ENCODE measurements at regions not wholly inside any gene's neighbourhood (a gene's known extent, or its start where the extent isn't known, plus 50 kb on each side); places are given as distances from the start of the nearest gene placed in this dataset.

DNA sequence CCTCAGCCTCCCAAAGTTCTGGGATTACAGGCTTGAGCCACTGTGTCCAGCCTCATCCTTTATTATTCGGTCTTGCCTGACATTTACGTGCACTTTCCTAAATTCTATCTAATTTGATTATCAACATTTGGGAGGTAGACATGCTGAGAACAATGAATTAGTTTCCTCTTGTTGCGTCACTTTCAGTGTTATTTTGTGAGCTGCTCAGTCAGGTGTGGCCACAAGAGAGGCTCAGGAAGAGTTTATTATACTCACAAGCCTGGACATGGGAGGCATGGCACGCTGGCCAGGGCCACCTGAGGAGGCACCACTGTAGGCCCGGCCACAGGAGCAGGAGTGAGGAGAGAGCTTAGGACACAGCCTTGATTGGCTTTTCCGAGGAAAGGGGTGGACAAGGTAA is 59.7 kb upstream of the RBFOX2 start:
- Mint-ChIP-seq H3K9me3 (no peaks in the 10 kb centered on the region), H3K27ac (peak overlapping the region in 1 of 3 experiments; percentile 57; a peak in 2 of 7 replicates), H3K4me1 (peaks cover 8 to 17% of the 10 kb centered on the region in 2 experiments), H3K36me3 (ENCODE audit: insufficient read depth in 1 of 3, low read depth in 3 of 3) (no peaks in the 10 kb centered on the region), H3K27me3 (ENCODE audit: low read depth) (no peaks in the 10 kb centered on the region), H3K4me3 (no peak overlapping the region)
- Histone ChIP-seq H3K27me3 (ENCODE audit: insufficient read depth, low read length) (no peaks in the 10 kb centered on the region), H4K20me1 (ENCODE audit: control insufficient read depth, insufficient read depth, insufficient read length) (no peaks in the 10 kb centered on the region), H3K18ac (ENCODE audit: insufficient read length, low read depth, low read length) (no peak overlapping the region), H3K23ac (ENCODE audit: insufficient read length, low read depth, low read length) (no peak overlapping the region), H2BK5ac (ENCODE audit: insufficient read length, low read length) (no peak overlapping the region), H3K23me2 (ENCODE audit: insufficient read length, low read depth, low read length, poor library complexity, severe bottlenecking) (no peaks in the 10 kb centered on the region), H3K4ac (ENCODE audit: low read depth, low read length) (no peak overlapping the region), H2BK120ac (ENCODE audit: low read depth, low read length, poor library complexity, severe bottlenecking) (no peak overlapping the region), H2AK5ac (ENCODE audit: insufficient read length, low read length) (no peak overlapping the region), H2BK20ac (ENCODE audit: low read depth, low read length, poor library complexity, severe bottlenecking) (no peak overlapping the region), H3K9ac (ENCODE audit: extremely low read depth, insufficient read length, low read length) (no peak overlapping the region), H4K91ac (ENCODE audit: insufficient read length, low read depth, low read length) (no peak overlapping the region), H4K8ac (replicated peaks; ENCODE audit: insufficient read length, low read depth, low read length) (no peak overlapping the region), H3K9me3 (ENCODE audit: control insufficient read depth, low read depth, low read length) (no peaks in the 10 kb centered on the region), H4K5ac (ENCODE audit: insufficient read length, low read depth, low read length) (no peak overlapping the region), H3K4me2 (ENCODE audit: insufficient read depth, insufficient read length, low read length) (no peak overlapping the region), H3K14ac (ENCODE audit: insufficient read depth, low read length) (no peak overlapping the region), H2BK12ac (ENCODE audit: insufficient read length, low read depth, low read length) (no peak overlapping the region), H3K79me2 (ENCODE audit: insufficient read depth, low read length) (no peaks in the 10 kb centered on the region), H3K79me1 (ENCODE audit: insufficient read depth, low read depth, low read length, poor library complexity, severe bottlenecking) (no peaks in the 10 kb centered on the region), H3T11ph (ENCODE audit: low read length) (no peak overlapping the region), H2AFZ (ENCODE audit: low read length) (no peak overlapping the region), H3K4me1 (ENCODE audit: insufficient read depth, low read length) (no peaks in the 10 kb centered on the region), H3K56ac (ENCODE audit: insufficient read length, low read depth, low read length) (no peak overlapping the region), H2BK15ac (ENCODE audit: low read depth, low read length) (no peak overlapping the region), H3K27ac (ENCODE audit: insufficient read length, low read depth, low read length) (no peak overlapping the region)
- TF ChIP-seq, protein P1, sequence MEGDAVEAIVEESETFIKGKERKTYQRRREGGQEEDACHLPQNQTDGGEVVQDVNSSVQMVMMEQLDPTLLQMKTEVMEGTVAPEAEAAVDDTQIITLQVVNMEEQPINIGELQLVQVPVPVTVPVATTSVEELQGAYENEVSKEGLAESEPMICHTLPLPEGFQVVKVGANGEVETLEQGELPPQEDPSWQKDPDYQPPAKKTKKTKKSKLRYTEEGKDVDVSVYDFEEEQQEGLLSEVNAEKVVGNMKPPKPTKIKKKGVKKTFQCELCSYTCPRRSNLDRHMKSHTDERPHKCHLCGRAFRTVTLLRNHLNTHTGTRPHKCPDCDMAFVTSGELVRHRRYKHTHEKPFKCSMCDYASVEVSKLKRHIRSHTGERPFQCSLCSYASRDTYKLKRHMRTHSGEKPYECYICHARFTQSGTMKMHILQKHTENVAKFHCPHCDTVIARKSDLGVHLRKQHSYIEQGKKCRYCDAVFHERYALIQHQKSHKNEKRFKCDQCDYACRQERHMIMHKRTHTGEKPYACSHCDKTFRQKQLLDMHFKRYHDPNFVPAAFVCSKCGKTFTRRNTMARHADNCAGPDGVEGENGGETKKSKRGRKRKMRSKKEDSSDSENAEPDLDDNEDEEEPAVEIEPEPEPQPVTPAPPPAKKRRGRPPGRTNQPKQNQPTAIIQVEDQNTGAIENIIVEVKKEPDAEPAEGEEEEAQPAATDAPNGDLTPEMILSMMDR (conservative IDR thresholded peaks at IDR 0.05): no peak
- no peak for DNase-seq
- no CpG with 5 or more reads among the region's 6 CpGs for WGBS (ENCODE audit: extremely low coverage, insufficient read length, low lambda C conversion rate)
